Endothelial cell of umbilical vein (primary cell): ENCODE measurements at regions not wholly inside any gene's neighbourhood (a gene's known extent, or its start where the extent isn't known, plus 50 kb on each side); places are given as distances from the start of the nearest gene placed in this dataset.

Source experiments
- BruUV-seq: library from RNA; stranded (reverse); fragments of 400-500 nt; replicated peaks from 2 replicates; lab custom pipeline; 2021; lab: Mats Ljungman, UMichigan
- CTCF ChIA-PET: fragments of 300-600, 350-600 bp; sonication (Branson Sonifier 250); formaldehyde crosslinking; loops from one replicate; lab custom pipeline; 2021; ENCODE audit warnings: antibody characterized with exemption, inconsistent platforms; lab: Charles Lee
- POLR2A ChIA-PET: fragments of 300-600, 350-600 bp; sonication (Branson Sonifier 250); formaldehyde crosslinking; loops from one replicate; lab custom pipeline; 2021; ENCODE audit warnings: antibody characterized with exemption, inconsistent platforms; lab: Charles Lee
- DNase-seq: peaks from one replicate; pipeline ENCODE4 v3.0.0-alpha.2; 2011; ENCODE audit warnings: low read depth, low spot score
- FAIRE-seq: peaks from 2 replicates; lab custom pipeline; 2011; peaks lifted over from hg19 to GRCh38; lab: Jason Lieb, UNC
- H2AFZ ChIP-seq: 2 replicates; pipeline ENCODE4 v1.6.0; 2012; ENCODE audit warnings: low read depth, low read length, control low read depth, inconsistent platforms
- H3K27ac ChIP-seq: 2 replicates; pipeline ENCODE4 v1.5.1; 2011; ENCODE audit warnings: low read depth, mild to moderate bottlenecking, control low read depth, low read length, moderate library complexity; ENCODE audit not compliant: insufficient read depth
- H3K27me3 ChIP-seq, 2 experiments: 2 replicates each; pipeline versions ENCODE4 v1.6.0 to v1.6.1; 2011; ENCODE audit warnings: low read length in 2 of 2, mixed read lengths in 1 of 2; ENCODE audit not compliant: control insufficient read depth in 2 of 2, insufficient read depth in 2 of 2
- H3K36me3 ChIP-seq, 2 experiments: 2 replicates in 1 of 2; 3 replicates in 1 of 2; pipeline ENCODE4 v1.5.1; 2011; ENCODE audit warnings: low read length in 2 of 2, mild to moderate bottlenecking in 1 of 2, moderate library complexity in 1 of 2; ENCODE audit not compliant: control insufficient read depth in 2 of 2, insufficient read depth in 2 of 2; ENCODE audit errors: extremely low read depth in 1 of 2
- H3K4me1 ChIP-seq: 3 replicates; pipeline ENCODE4 v1.5.1; 2011; ENCODE audit warnings: mild to moderate bottlenecking, low read length; ENCODE audit not compliant: control insufficient read depth, insufficient read depth; ENCODE audit errors: extremely low read depth
- H3K4me2 ChIP-seq: 2 replicates; pipeline ENCODE4 v1.6.1; 2011; ENCODE audit warnings: low read length, control low read depth, mixed read lengths; ENCODE audit not compliant: insufficient read depth
- H3K4me3 ChIP-seq, 3 experiments: fragments of 200-600 bp in 1 of 3; sonication (generic), shearing (Covaris generic) in 1 of 3; replicated peaks in 1 of 3; 2 replicates each; pipeline ENCODE4 v1.5.1; 2011 to 2016; ENCODE audit warnings: control low read depth in 3 of 3, low read length in 3 of 3, mild to moderate bottlenecking in 2 of 3, inconsistent platforms in 1 of 3, low read depth in 1 of 3, moderate library complexity in 1 of 3; ENCODE audit not compliant: insufficient read depth in 1 of 3
- H3K79me2 ChIP-seq: 2 replicates; pipeline ENCODE4 v1.6.0; 2012; ENCODE audit warnings: low read length, inconsistent platforms; ENCODE audit not compliant: control insufficient read depth, insufficient read depth
- H3K9ac ChIP-seq: replicated peaks from 2 replicates; pipeline ENCODE3; 2011; ENCODE audit warnings: low read length, control low read depth; ENCODE audit not compliant: insufficient read depth; ENCODE audit errors: extremely low read depth
- H3K9me1 ChIP-seq: replicated peaks from 3 replicates; pipeline ENCODE4 v1.6.0; 2011; ENCODE audit warnings: mild to moderate bottlenecking, low read length; ENCODE audit not compliant: control insufficient read depth, insufficient read depth; ENCODE audit errors: extremely low read depth
- H3K9me3 ChIP-seq: replicated peaks from 2 replicates; pipeline ENCODE4 v1.5.1; 2012; ENCODE audit warnings: low read length, inconsistent platforms; ENCODE audit not compliant: control insufficient read depth, insufficient read depth
- H4K20me1 ChIP-seq: replicated peaks from 2 replicates; pipeline ENCODE3; 2011; ENCODE audit warnings: mild to moderate bottlenecking, low read length; ENCODE audit not compliant: control insufficient read depth, insufficient read depth; ENCODE audit errors: extremely low read depth
- CTCF ChIP-seq, 2 donors: IDR thresholded peaks; 1 replicate in 1 of 2; 2 replicates in 1 of 2; pipeline ENCODE4 v1.5.1; 2011; ENCODE audit warnings: low read length in 2 of 2, mild to moderate bottlenecking in 2 of 2, moderate library complexity in 2 of 2, control low read depth in 1 of 2, inconsistent platforms in 1 of 2, low read depth in 1 of 2; ENCODE audit not compliant: insufficient read depth in 1 of 2; ENCODE audit errors: extremely low read depth in 1 of 2
- EZH2 ChIP-seq: IDR thresholded peaks from 2 replicates; pipeline ENCODE4 v1.6.1; 2012; ENCODE audit warnings: borderline replicate concordance, low read depth, mild to moderate bottlenecking, moderate library complexity, low read length, inconsistent platforms; ENCODE audit not compliant: severe bottlenecking
- FOS ChIP-seq: IDR thresholded peaks from 2 replicates; pipeline ENCODE4 v1.6.1; 2011; ENCODE audit warnings: mild to moderate bottlenecking, low read length, moderate library complexity, borderline replicate concordance; ENCODE audit not compliant: insufficient read depth
- GATA2 ChIP-seq: IDR thresholded peaks from 2 replicates; pipeline ENCODE4 v1.7.0; 2011; ENCODE audit warnings: low read depth, mild to moderate bottlenecking, moderate library complexity, mixed read lengths, low read length; ENCODE audit not compliant: insufficient read length, insufficient read depth
- JUN ChIP-seq: IDR thresholded peaks from 2 replicates; pipeline ENCODE4 v1.6.1; 2011; ENCODE audit warnings: borderline replicate concordance, low read depth; ENCODE audit not compliant: insufficient read length, insufficient read depth
- MAX ChIP-seq: IDR thresholded peaks from 2 replicates; pipeline ENCODE4 v1.6.1; 2011; ENCODE audit not compliant: insufficient read depth, insufficient read length
- MYC ChIP-seq: IDR thresholded peaks from one replicate; pipeline ENCODE4 v1.6.1; 2011; ENCODE audit warnings: mild to moderate bottlenecking, low read depth, low read length
- POLR2A ChIP-seq: IDR thresholded peaks from 2 replicates; pipeline ENCODE4 v1.6.1; 2012; ENCODE audit warnings: low read depth, mild to moderate bottlenecking, control low read depth, low read length
- POLR2AphosphoS5 ChIP-seq: IDR thresholded peaks from 2 replicates; pipeline ENCODE4 v1.6.1; 2012; ENCODE audit warnings: low read depth, mild to moderate bottlenecking, control low read depth, low read length, moderate library complexity; ENCODE audit not compliant: insufficient read depth
- dilution Hi-C: fragments of 300-500 bp; cut with MboI; formaldehyde crosslinking; loops from one replicate; pipeline ENCODE4 v1.15.0; 2019; ENCODE audit warnings: low sequenced_read_pairs; ENCODE audit not compliant: extremely low pct_ligation_motif_present
- intact Hi-C: fragments of 100-400 bp; cut with micrococcal nuclease; formaldehyde crosslinking; loops from one replicate; pipeline ENCODE4 v1.10.0; 2022

DNA sequence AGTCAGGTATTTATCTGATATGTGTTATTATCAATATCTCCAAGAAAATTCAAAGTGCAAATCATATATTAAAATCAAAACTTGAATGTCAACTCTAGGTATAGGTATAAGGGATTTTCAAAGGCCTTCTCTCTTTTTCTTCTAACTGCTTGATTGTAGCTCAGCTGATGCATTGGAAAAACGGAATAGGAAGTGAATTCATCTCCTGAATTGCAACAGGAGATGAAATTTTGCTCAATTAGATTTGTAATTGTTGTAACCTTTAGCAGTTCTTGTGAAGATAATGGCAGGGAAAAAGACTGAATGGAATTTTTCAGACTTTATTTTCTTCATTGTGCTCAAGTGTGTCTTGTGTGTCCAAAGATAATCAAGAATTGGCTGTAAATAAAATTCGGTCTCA is 190.2 kb upstream of the KCNJ16 start:
- FAIRE-seq (no peak), DNase-seq (peak; percentile 14)
- Histone ChIP-seq H3K9ac (no peak overlapping the region), H3K4me1 (no peaks in the 10 kb centered on the region), H3K27me3 (no peaks in the 10 kb centered on the region), H3K27ac (no peak overlapping the region), H3K9me3 (no peaks in the 10 kb centered on the region), H3K4me3 (no peak overlapping the region), H3K36me3 (no peaks in the 10 kb centered on the region), H3K79me2 (no peaks in the 10 kb centered on the region), H2AFZ (no peak overlapping the region), H3K9me1 (no peaks in the 10 kb centered on the region), H3K4me2 (no peak overlapping the region), H4K20me1 (no peaks in the 10 kb centered on the region)
- intact Hi-C loops = no loop called here
- TF ChIP-seq POLR2AphosphoS5 = no peak
- no peak for TF ChIP-seq EZH2
- no peak for TF ChIP-seq FOS
- TF ChIP-seq CTCF (IDR thresholded peaks at IDR 0.05; ENCODE audit: extremely low read depth in 1 of 2, insufficient read depth in 1 of 2, low read depth in 1 of 2, low read length in 2 of 2) = no peak
- no peak for TF ChIP-seq JUN
- no peak for TF ChIP-seq MYC
- TF ChIP-seq MAX = no peak
- TF ChIP-seq POLR2A = no peak
- no peak for TF ChIP-seq GATA2
- no TSS peak for BruUV-seq
- dilution Hi-C loops = no loop called here
- ChIA-PET CTCF (interaction anchor here (0.6 to 1.3 kb wide), 5 partner anchors 10 to 327 kb away, joined by 3 to 5 read pairs (median 4); no protein-coding TSS in a partner anchor), POLR2A (no interaction called here)
